Thymus (tissue), 11 donors: ENCODE measurements at regions not wholly inside any gene's neighbourhood (a gene's known extent, or its start where the extent isn't known, plus 50 kb on each side); places are given as distances from the start of the nearest gene placed in this dataset.

Experiments used
- DNase-seq, 9 donors: peaks; one replicate each; pipeline ENCODE4 v3.0.0-alpha.2; 2013; ENCODE audit warnings: low spot score in 9 of 9, low read depth in 6 of 9, missing footprints in 1 of 9
- H3K27ac ChIP-seq, 2 donors: one replicate each; pipeline ENCODE4 v1.5.1; 2013; ENCODE audit warnings: control low read depth in 1 of 2, low read depth in 1 of 2, low read length in 1 of 2, mild to moderate bottlenecking in 1 of 2, moderate library complexity in 1 of 2
- H3K27me3 ChIP-seq, 2 donors: one replicate each; pipeline ENCODE4 v1.5.1; 2013; ENCODE audit warnings: low read length in 1 of 2; ENCODE audit not compliant: control insufficient read depth in 2 of 2, insufficient read depth in 1 of 2
- H3K36me3 ChIP-seq, 2 donors: one replicate each; pipeline ENCODE4 v1.5.1; 2013; ENCODE audit warnings: low read length in 1 of 2, mild to moderate bottlenecking in 1 of 2, moderate library complexity in 1 of 2; ENCODE audit not compliant: control insufficient read depth in 2 of 2, insufficient read depth in 2 of 2
- H3K4me1 ChIP-seq, 2 donors: one replicate each; pipeline ENCODE4 v1.5.1; 2013; ENCODE audit warnings: low read length in 2 of 2; ENCODE audit not compliant: control insufficient read depth in 2 of 2, insufficient read depth in 2 of 2
- H3K4me3 ChIP-seq, 2 donors: one replicate each; pipeline ENCODE4 v1.5.1; 2013; ENCODE audit warnings: low read length in 2 of 2, control low read depth in 1 of 2, mild to moderate bottlenecking in 1 of 2
- H3K9me3 ChIP-seq, 2 donors: one replicate each; pipeline ENCODE4 v1.5.1; 2013; ENCODE audit warnings: low read length in 1 of 2, mild to moderate bottlenecking in 1 of 2; ENCODE audit not compliant: control insufficient read depth in 2 of 2, insufficient read depth in 1 of 2
- WGBS: extraction: QIAGEN DNeasy Blood & Tissue Kit; methylation state at CpG from one replicate; pipeline ENCODE4 v1.1.7; 2013; 5-methylcytosine and 5-hydroxymethylcytosine counted together
- donor health status: healthy.

DNA sequence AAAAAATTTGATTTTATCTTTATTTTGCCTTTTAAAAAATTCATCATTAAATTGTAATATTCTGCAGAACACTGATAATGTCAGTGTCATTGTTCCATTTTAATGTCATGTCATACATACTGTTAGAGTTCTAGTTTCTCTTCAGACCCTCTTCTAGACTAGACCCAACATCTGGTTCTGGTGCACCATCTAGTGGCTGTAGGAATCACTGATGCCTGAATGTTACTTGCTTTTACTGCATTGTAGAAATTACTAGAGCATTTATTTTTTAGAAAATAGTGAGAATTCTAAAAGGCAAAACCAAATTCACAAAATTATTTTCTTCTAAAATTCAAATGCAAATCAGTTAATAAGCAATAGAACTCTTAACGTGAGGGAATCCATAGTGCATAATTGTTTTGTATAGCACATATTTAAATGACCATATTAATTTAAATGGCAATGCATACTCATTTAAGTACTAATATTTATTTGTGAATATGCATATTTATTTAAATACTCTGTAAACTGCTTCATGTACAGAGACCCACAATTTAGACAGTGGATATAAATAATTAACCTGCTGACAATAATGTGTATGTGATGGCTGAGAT, 425.7 kb downstream of the KLF12 start:
- peak; percentile 21 to 81 (median 58) for DNase-seq
- Histone ChIP-seq H3K9me3 (no peaks in the 10 kb centered on the region), H3K27ac (no peak overlapping the region), H3K36me3 (peaks cover 8 to 26% of the 10 kb centered on the region in 2 donors), H3K27me3 (no peaks in the 10 kb centered on the region), H3K4me3 (no peak overlapping the region), H3K4me1 (peaks cover 0 to 3% of the 10 kb centered on the region in 2 donors)
- 29% methylated on average over 1 of the region's 1 CpG for WGBS

DNA sequence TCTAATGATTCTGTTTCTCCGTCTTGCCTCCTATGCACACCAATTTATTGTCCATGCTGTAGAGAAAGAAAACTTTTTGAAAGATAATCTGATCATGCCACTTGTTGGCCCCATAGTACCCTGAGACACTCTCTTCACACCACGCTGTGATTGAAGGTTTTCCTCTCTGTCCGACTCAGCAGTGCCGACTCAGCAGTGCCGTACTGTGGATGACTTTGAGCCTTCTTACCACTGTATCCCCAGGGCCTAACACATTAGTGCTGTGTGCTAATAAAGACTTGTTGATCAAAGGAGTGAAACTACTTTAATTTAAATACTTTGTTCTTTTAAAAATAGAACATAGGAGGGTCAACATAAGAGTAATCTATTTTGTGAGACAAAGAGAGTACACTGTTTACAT, 429.6 kb downstream of the KLF12 start:
- WGBS: 96% methylated on average over 5 of the region's 5 CpGs
- H3K27ac ChIP-seq: no peak overlapping the region
- H3K4me1 ChIP-seq: peaks cover 0 to 3% of the 10 kb centered on the region in 2 donors
- no peak for DNase-seq
- H3K36me3 ChIP-seq: peaks cover 5 to 9% of the 10 kb centered on the region in 2 donors
- no peak overlapping the region for H3K4me3 ChIP-seq
- no peaks in the 10 kb centered on the region for H3K27me3 ChIP-seq
- H3K9me3 ChIP-seq: no peaks in the 10 kb centered on the region

DNA sequence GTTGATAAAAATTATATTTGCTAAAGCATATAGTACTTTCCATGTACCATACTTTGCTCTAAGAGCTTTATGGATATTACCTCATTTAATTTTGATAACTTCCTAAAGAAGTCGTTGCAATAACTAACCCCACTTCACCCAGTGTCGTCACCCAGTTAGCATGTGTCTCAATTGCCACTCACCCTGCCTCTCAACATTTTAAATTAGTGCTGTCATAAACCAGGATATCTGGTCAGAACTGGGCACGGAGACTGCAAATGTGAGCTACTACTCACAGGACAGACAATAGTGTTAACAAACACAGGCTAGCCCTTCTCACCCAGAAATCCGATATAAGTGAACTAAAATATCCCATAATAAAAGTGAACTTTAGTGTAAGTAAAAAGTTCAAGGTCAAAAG, 430.6 kb downstream of the KLF12 start:
- 99% methylated on average over 4 of the region's 4 CpGs for WGBS
- no peak for DNase-seq
- Histone ChIP-seq H3K27me3 (no peaks in the 10 kb centered on the region), H3K36me3 (peaks cover 5 to 7% of the 10 kb centered on the region in 2 donors), H3K27ac (no peak overlapping the region), H3K4me1 (peaks cover 0 to 3% of the 10 kb centered on the region in 2 donors), H3K9me3 (no peaks in the 10 kb centered on the region), H3K4me3 (no peak overlapping the region)

DNA sequence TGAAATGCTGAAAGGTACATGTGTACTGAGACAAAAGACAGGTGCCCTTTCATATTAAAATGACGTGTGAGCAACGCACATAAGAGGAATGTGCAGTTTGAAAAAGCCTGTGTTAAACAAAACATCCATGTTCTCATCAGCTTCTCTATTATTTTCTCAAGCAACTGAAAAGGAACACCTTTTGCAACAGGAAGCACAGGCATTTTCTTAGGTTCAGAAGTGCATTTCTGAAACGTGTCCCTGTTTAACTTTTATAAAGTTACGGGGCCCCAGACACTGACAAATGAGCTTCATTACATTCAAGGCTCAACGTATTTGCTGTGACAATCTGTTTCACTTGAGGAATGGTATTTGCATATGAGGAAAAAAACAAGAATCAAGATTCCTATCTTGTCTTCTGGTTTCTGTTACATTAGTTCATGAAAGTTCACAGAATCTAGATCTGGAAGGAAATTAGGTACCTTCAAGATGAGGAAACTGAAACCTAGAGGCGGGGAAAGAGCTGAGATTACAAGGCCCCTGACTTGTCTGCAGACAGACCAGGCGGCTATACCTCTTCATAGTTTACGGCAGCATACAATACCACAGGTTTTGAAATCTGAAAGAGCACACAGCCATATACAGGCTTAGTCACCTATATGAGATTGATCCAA, 431.7 kb downstream of the KLF12 start:
- Histone ChIP-seq H3K9me3 (no peaks in the 10 kb centered on the region), H3K36me3 (peaks cover 5 to 7% of the 10 kb centered on the region in 2 donors), H3K4me1 (peaks cover 0 to 3% of the 10 kb centered on the region in 2 donors), H3K27ac (peak overlapping the region; percentile 61 to 85), H3K27me3 (no peaks in the 10 kb centered on the region), H3K4me3 (no peak overlapping the region)
- WGBS: 72% methylated on average over 8 of the region's 8 CpGs
- peak in 6 of 9 donors; percentile 7 to 74 (median 49) for DNase-seq

DNA sequence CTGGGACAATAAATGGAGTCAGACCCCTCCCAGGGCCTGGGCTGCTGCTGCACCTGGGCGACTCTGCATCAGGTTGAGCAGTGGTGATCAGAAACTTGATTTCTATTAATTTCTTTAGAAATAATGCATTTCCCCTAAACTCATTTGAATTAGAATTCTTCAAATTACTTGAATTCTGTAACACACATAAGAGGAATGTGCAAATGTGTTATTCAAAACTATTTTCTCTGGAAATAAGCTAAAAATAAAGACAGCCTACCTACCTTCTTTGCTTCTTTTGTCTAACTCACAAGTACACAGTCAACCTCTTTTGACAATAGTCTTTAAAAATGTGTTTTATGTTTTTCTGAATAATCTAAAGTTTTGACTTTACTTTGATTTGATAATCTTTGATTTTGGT, 433.0 kb downstream of the KLF12 start:
- H3K27ac ChIP-seq: no peak overlapping the region

DNA sequence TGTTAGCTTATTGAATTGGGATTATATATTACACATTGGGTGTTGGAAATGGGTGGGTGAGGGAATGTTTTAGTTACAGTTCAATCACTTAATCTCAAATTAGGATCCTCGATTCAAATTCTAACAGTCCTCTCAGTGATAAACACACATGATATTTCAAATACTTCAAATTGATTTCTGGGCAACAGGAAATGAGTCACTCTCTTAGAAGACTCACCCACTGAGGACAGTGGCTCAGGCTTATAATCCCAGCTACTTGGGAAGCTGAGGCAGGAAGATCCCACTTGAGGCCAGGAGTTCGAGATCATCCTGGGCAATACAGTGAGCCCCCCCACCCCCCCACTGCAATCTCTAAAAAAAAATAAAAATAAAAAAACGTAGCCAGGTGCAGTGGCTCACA, 435.3 kb downstream of the KLF12 start:
- H3K36me3 ChIP-seq: peaks cover 4 to 18% of the 10 kb centered on the region in 2 donors
- H3K27ac ChIP-seq: no peak overlapping the region
- no peak for DNase-seq
- WGBS: 96% methylated on average over 3 of the region's 3 CpGs
- H3K4me3 ChIP-seq: no peak overlapping the region
- no peaks in the 10 kb centered on the region for H3K9me3 ChIP-seq
- H3K4me1 ChIP-seq: no peaks in the 10 kb centered on the region
- no peaks in the 10 kb centered on the region for H3K27me3 ChIP-seq

More for the DNA sequence above, 433.0 kb downstream of the KLF12 start:
- DNase-seq: no peak
- WGBS: 94% methylated on average over 1 of the region's 1 CpG
- Histone ChIP-seq H3K4me3 (no peak overlapping the region), H3K9me3 (no peaks in the 10 kb centered on the region), H3K36me3 (peaks cover 0 to 5% of the 10 kb centered on the region in 2 donors), H3K27me3 (no peaks in the 10 kb centered on the region), H3K4me1 (no peaks in the 10 kb centered on the region)

DNA sequence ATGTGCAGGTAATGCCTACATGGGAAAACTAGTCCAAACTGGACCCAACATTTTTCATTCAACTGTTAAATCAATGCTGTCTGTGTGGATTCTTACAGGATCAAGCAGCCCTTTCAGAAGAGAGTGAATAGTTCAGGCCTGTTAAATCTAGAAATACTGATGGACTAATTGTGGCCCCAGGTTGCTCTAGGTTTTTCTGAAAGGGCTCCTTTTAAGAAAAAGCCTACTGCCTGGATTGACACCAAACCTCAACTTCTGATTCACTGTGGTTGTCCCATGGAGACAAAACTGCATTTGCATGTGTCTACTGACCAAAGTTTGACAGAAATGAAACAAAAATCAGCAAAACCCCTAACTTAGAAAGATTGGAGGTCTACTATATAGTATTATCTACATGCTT, 437.0 kb downstream of the KLF12 start:
- DNase-seq: no peak
- no peak overlapping the region for H3K4me3 ChIP-seq
- H3K27me3 ChIP-seq: no peaks in the 10 kb centered on the region
- H3K9me3 ChIP-seq: no peaks in the 10 kb centered on the region
- H3K4me1 ChIP-seq: no peaks in the 10 kb centered on the region
- H3K36me3 ChIP-seq: peaks cover 4 to 18% of the 10 kb centered on the region in 2 donors
- H3K27ac ChIP-seq: no peak overlapping the region

DNA sequence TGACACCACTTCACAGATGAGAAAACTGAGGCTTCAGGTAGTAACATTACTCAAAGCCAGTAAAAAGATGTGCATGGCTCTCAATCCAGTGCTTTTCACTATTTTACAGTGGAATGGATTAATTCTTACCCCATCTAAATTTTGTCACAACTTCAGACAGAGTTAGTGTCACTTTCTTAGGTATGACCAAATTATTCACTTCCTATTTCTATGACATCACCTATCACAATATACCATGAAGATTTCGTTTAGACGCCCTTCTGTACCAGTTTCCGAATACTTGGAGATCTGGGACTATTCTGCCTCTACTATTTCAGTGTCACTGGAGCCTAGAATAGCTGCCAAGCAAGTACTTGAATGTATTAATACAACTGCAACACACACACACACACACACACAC, 437.5 kb downstream of the KLF12 start:
- DNase-seq: no peak
- no peaks in the 10 kb centered on the region for H3K27me3 ChIP-seq
- no peaks in the 10 kb centered on the region for H3K9me3 ChIP-seq
- no peak overlapping the region for H3K27ac ChIP-seq
- peaks cover 4 to 18% of the 10 kb centered on the region in 2 donors for H3K36me3 ChIP-seq
- H3K4me3 ChIP-seq: no peak overlapping the region
- WGBS: 98% methylated on average over 3 of the region's 3 CpGs
- H3K4me1 ChIP-seq: no peaks in the 10 kb centered on the region

DNA sequence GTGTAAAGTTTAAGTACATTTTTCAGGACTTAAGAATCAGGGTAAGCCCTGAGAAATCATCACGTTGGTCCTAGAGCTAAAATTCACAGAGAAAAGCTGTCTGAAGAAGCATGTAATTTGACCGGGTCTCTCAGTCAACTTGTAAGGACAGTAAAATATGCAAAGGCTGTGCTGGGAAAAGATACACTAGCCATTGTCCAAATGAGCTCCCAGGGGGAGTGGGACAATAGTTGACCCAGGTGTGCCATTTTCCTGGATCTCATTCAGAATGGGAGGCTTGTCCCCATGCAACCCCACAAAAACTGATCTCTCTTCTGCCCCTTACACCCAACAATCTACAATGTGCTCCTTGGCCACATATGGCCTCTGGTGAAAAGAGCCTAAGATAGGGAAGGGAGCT, 437.9 kb downstream of the KLF12 start:
- H3K4me1 ChIP-seq: no peaks in the 10 kb centered on the region
- no peak overlapping the region for H3K4me3 ChIP-seq
- WGBS: 96% methylated on average over 2 of the region's 2 CpGs
- no peaks in the 10 kb centered on the region for H3K9me3 ChIP-seq
- no peaks in the 10 kb centered on the region for H3K27me3 ChIP-seq
- peaks cover 4 to 18% of the 10 kb centered on the region in 2 donors for H3K36me3 ChIP-seq
- no peak overlapping the region for H3K27ac ChIP-seq
- no peak for DNase-seq
